GM12865 (cell line): ENCODE measurements at regions not wholly inside any gene's neighbourhood (a gene's known extent, or its start where the extent isn't known, plus 50 kb on each side); places are given as distances from the start of the nearest gene placed in this dataset.

ENCODE experiments used
- DNase-seq: peaks from one replicate; pipeline ENCODE4 v3.0.0; 2010; ENCODE audit warnings: low read depth
- H3K4me3 ChIP-seq: 2 replicates; pipeline ENCODE4 v1.5.1; 2011; ENCODE audit warnings: mild to moderate bottlenecking, low read depth, low read length, control low read depth
- CTCF ChIP-seq: IDR thresholded peaks from 2 replicates; pipeline ENCODE4 v1.5.1; 2011; ENCODE audit warnings: low read length, control low read depth, low read depth, inconsistent platforms; ENCODE audit not compliant: insufficient read depth; ENCODE audit errors: missing control alignments

DNA sequence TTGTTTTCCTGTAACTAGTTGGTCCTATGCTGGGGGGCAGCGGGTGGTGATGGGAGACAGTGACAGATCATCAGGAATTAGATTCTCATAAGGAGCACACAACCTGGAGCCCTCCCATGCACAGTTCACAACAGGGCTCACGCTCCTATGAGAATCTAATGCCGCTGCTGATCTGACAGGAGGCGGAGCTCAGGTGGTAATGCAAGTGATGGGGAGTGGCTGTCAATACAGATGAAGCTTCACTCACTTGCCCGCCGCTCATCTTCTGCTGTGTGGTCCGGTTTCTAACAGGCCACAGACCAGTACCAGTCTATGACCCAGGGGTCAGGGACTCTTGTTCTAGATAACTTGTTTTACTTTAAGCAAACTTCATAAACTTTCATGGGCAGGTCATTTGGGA, 205.3 kb upstream of the SLC14A2 start:
- no peak overlapping the region for H3K4me3 ChIP-seq
- TF ChIP-seq CTCF = no peak
- no peak for DNase-seq

DNA sequence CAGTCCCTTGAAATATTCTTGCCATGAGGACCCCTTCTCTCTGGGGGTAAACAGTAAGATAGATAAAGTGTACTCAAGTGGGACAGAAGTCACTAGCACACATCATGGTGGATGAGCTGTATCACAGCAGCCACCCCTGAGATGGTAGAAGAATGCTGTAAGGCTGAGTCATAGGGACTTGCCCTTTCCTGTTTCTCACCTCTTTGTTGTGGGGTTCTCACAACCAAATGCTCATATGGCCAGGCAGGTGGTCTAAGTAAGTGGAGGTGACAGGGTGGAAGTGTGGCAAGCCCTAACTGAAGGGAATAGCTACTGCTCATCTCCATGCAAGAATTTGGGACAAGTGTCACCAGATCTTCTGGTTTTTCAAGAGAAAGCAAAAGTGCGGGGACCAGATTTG, 202.7 kb upstream of the SLC14A2 start:
- no peak overlapping the region for H3K4me3 ChIP-seq
- TF ChIP-seq CTCF = no peak
- peak; percentile 21 for DNase-seq

- no peak for DNase-seq
- no peak for TF ChIP-seq CTCF
- no peak overlapping the region for H3K4me3 ChIP-seq
These were observed 202.0 kb upstream of the SLC14A2 start for GRCh38 chr18:45413180-45413836.

DNA sequence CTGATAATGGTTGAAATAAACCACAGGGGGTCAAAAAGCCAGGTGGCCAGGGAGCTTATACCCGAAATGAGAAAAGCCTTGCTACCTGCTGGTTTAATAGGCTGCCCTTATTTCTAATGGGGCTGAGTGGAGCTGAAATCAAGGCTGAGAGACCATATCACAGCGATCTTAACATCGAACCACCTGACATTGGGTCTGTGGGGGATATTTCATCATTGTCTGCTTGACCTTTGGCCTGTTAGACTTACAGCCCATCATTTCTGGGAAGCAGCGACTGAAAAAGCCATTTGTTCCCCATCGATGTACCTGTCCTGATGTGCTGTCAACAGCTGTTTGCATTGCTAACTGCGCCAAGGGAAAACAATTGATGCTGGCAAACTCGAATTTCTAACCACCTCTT, 199.7 kb upstream of the SLC14A2 start:
- no peak for TF ChIP-seq CTCF
- no peak for DNase-seq
- H3K4me3 ChIP-seq = no peak overlapping the region

DNA sequence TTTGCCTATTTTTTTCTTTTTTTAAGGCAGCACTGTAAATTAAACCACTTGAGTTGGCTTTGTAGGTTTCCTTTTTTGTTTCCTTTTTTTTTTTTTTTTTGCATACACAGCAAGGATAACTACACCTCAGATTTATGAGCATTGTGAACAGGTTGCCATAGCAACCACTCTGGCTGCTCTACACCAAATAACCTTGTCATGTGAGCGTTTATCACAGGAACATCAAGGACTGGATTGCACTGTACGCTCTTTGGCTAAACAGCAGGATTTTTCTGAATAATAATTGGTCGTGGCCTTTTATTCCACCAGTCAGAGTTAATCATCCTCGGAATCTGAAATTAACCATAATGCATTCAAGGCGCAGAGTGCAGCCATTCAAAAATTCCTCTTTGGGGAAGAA, 199.1 kb upstream of the SLC14A2 start:
- H3K4me3 ChIP-seq = no peak overlapping the region
- no peak for DNase-seq
- no peak for TF ChIP-seq CTCF

DNA sequence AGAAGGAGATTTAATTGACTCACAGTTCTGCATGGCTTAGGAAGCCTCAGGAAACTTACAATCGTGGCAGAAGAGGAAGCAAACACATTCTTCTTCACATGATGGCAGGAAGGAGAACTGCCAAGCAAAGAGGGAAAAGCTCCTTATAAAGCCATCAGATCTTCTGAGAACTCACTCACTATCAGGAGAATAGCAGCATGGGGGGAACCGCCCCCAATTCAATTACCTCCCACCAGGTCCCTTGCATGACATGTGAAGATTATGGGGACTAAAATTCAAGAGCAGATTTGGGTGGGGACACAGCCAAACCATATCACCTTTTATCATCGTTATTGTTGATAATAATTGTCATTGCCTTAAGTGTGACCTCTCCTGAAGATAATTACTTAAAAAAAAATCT, 197.9 kb upstream of the SLC14A2 start:
- no peak for TF ChIP-seq CTCF

DNA sequence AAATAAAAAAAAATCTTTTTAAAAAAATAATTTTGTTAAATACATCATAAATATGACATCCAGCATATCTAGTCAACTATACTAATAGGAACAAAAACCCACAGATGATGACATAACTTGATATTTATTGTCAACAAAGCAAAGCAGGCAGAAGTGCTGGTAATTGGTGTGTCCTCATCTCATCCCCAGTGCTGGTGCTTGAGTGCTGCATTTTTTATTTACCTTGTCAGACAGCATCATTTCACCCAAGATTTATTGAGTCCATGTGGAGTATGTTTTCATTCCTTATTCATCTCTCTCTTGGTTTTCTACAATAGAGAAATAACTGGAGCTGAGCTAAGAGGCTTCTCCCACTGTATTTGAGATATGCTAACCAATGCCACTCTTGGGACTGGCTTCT, 191.6 kb upstream of the SLC14A2 start:
- H3K4me3 ChIP-seq = no peak overlapping the region
- no peak for DNase-seq
- TF ChIP-seq CTCF = no peak

More for the DNA sequence above, 197.9 kb upstream of the SLC14A2 start:
- H3K4me3 ChIP-seq = no peak overlapping the region
- DNase-seq = no peak
